Right cardiac atrium (tissue), 5 donors: ENCODE measurements at regions not wholly inside any gene's neighbourhood (a gene's known extent, or its start where the extent isn't known, plus 50 kb on each side); places are given as distances from the start of the nearest gene placed in this dataset.
A peak's percentile ranks its signal among the peaks of the same experiment; 100 is the strongest.

ENCODE experiments used
- ATAC-seq, 2 donors: fragments of 200-7000 bp; cut with Tn5 transposase; one replicate each; pipeline versions ENCODE4 v1.8.0 to v1.9.1; 2020; ENCODE audit warnings: moderate library complexity in 2 of 2, mild to moderate bottlenecking in 1 of 2
- DNase-seq, 3 donors: peaks; one replicate each; pipeline ENCODE4 v3.0.0-alpha.2; 2020
- H3K27ac ChIP-seq: one replicate; pipeline ENCODE4 v1.5.1; 2013; ENCODE audit warnings: mild to moderate bottlenecking, low read length, control low read depth, moderate library complexity
- H3K27me3 ChIP-seq: one replicate; pipeline ENCODE4 v1.6.1; 2013; ENCODE audit not compliant: control insufficient read depth, insufficient read depth
- H3K4me1 ChIP-seq: one replicate; pipeline ENCODE4 v1.6.1; 2013; ENCODE audit warnings: low read length; ENCODE audit not compliant: control insufficient read depth, insufficient read depth
- H3K4me3 ChIP-seq: one replicate; pipeline ENCODE4 v1.5.1; 2013; ENCODE audit warnings: low read length, control low read depth
- H3K9me3 ChIP-seq: one replicate; pipeline ENCODE4 v1.6.1; 2013; ENCODE audit warnings: low read length; ENCODE audit not compliant: control insufficient read depth
- WGBS: extraction: QIAGEN DNeasy Blood & Tissue Kit; methylation state at CpG from one replicate; pipeline ENCODE4 v1.1.7; 2013; 5-methylcytosine and 5-hydroxymethylcytosine counted together
- intact Hi-C, 4 donors: fragments of 100-400 bp; cut with DNase I; formaldehyde crosslinking; loops; one replicate each; pipeline versions ENCODE4 v1.11.0 to v1.14.0; 2022 to 2023
- donor health status: healthy with polysubstance abuse.
- donor health status: DM: no; HTN: yes; CAD: no.
- donor health status: DM: no; HTN: no; CAD: no.
- donor health status: DM: no; HTN: yes; CAD: no; lungs with severe emphysema.
- donor health status: DM: yes; HTN: yes; CAD: no.

- no peak overlapping the region for H3K4me3 ChIP-seq
- no peaks in the 10 kb centered on the region for H3K9me3 ChIP-seq
- H3K27ac ChIP-seq: no peak overlapping the region
- intact Hi-C loops: no loop called here
- DNase-seq: no peak
- no peak for ATAC-seq
- WGBS: 76% methylated on average over 1 of the region's 1 CpG
- H3K27me3 ChIP-seq: no peaks in the 10 kb centered on the region
- no peaks in the 10 kb centered on the region for H3K4me1 ChIP-seq
Measured at GRCh38 chr1:78792756-78793155, 143.1 kb downstream of the IFI44 start.

GRCh38 chr1:78797108-78797781 is 147.6 kb downstream of the IFI44 start:
- intact Hi-C loops: no loop called here
- H3K4me1 ChIP-seq: no peaks in the 10 kb centered on the region
- no peak overlapping the region for H3K27ac ChIP-seq
- no peaks in the 10 kb centered on the region for H3K27me3 ChIP-seq
- DNase-seq: no peak
- no peak overlapping the region for H3K4me3 ChIP-seq
- 68% methylated on average over 3 of the region's 3 CpGs for WGBS
- ATAC-seq: no peak
- H3K9me3 ChIP-seq: no peaks in the 10 kb centered on the region

DNA sequence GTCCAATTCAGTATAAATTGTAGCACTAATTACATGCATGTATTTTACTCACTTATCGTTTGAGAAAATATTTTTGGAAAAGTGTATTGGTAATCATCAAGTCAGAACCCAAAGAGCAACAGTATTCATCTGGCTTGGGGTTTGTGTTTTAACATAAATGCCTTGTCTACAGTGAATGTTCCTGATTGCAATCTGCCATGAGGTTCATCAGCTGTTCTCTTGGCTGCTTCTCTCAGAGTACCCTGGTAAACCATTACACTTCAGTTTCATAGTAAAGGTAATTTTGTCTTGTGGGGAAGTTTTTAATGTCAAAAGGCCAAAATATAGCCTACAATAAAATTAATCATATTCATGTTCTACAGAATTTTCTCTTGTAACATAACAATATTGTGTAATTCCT is 150.3 kb downstream of the IFI44 start:
- no peak for ATAC-seq
- Histone ChIP-seq H3K9me3 (no peaks in the 10 kb centered on the region), H3K27me3 (no peaks in the 10 kb centered on the region), H3K27ac (no peak overlapping the region), H3K4me1 (no peaks in the 10 kb centered on the region), H3K4me3 (no peak overlapping the region)
- intact Hi-C loops: no loop called here
- WGBS: 64% methylated on average over 1 of the region's 1 CpG
- no peak for DNase-seq

- no peaks in the 10 kb centered on the region for H3K9me3 ChIP-seq
- intact Hi-C loops: no loop called here
- DNase-seq (no peak), ATAC-seq (no peak)
- no peaks in the 10 kb centered on the region for H3K4me1 ChIP-seq
- 71% methylated on average over 1 of the region's 1 CpG for WGBS
- H3K4me3 ChIP-seq: no peak overlapping the region
- H3K27me3 ChIP-seq: no peaks in the 10 kb centered on the region
- no peak overlapping the region for H3K27ac ChIP-seq
Measured at GRCh38 chr1:78814176-78814575, 164.5 kb downstream of the IFI44 start.

GRCh38 chr1:78825561-78825960 is 175.9 kb downstream of the IFI44 start:
- ATAC-seq: no peak
- intact Hi-C loops: no loop called here
- no peak overlapping the region for H3K4me3 ChIP-seq
- no peak for DNase-seq
- no peaks in the 10 kb centered on the region for H3K4me1 ChIP-seq
- no peak overlapping the region for H3K27ac ChIP-seq
- WGBS: 87% methylated on average over 2 of the region's 2 CpGs
- no peaks in the 10 kb centered on the region for H3K9me3 ChIP-seq
- H3K27me3 ChIP-seq: no peaks in the 10 kb centered on the region

DNA sequence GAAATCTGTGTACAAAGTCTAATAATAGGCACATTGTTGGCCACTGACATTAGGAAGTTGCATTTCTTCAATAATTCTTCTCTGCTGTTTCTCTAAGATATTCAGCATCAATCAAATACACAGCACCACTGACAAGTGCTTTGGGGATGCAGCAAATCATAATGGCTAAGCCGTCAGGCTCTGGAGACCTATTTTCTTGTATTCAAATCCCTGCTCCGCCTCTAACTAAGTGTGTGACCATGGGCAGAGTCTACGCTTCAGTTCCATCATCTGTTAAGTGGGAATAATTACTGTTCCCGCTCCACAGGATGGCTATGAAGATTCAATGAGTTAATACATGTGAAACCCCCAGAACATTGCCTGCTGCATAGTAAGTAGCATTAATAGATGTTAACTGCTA is 176.9 kb downstream of the ADGRL4 start:
- Histone ChIP-seq H3K9me3 (no peaks in the 10 kb centered on the region), H3K27ac (no peak overlapping the region), H3K27me3 (no peaks in the 10 kb centered on the region), H3K4me3 (no peak overlapping the region), H3K4me1 (no peaks in the 10 kb centered on the region)
- DNase-seq (no peak), ATAC-seq (no peak)
- intact Hi-C loops: no loop called here
- WGBS: 88% methylated on average over 4 of the region's 4 CpGs

DNA sequence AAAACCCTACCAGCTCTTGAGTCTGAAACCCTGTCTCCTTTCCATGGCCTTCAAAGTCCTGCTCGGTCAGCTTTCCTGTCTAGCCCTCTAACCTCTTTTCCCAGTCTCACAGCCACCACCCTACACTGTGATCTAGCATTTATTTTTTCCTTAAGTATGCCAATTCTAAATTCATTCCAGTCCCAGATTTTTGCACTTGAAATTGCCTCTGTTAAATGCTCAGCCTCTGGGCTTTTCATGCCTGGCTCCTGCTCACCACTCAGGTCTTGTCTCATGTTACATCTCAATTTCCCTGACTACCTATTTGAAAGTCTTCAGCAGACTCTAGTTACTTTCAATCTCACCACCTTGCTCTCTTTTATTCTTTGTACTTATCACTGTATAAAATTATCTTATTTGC is 176.2 kb downstream of the ADGRL4 start:
- WGBS: 0% methylated on average over 1 of the region's 1 CpG
- Histone ChIP-seq H3K27ac (no peak overlapping the region), H3K27me3 (no peaks in the 10 kb centered on the region), H3K4me3 (no peak overlapping the region), H3K9me3 (no peaks in the 10 kb centered on the region), H3K4me1 (no peaks in the 10 kb centered on the region)
- DNase-seq (no peak), ATAC-seq (no peak)
- intact Hi-C loops: no loop called here

DNA sequence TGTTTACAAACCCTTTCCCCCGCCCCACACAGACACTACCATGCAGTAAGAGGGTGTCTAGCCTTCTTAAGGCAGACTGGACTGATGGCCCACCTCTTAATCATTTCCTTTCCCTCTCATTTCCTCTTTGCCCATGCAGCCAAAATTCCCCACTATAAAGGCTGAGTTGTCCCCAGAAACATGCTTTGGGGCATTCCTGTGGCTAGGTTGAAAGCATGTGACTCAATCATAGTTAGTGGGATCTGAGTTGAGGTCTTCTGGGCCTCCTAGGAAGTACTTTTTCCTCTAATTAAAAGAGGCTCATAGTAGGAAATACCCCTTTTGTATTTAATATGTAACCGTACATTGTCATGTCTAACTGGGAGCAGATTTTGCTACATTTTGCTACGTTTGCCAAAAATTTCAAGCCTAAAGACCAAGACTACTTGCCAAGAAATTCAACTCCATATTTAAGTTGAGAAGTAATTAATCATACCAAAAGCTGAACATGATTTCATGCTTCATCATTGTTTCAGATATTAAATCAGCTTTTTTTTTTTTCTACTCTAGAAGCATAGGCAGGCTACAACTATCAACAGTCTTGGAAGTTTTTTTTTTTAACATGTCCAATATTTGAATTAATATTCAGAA is 174.7 kb downstream of the ADGRL4 start:
- H3K27ac ChIP-seq: no peak overlapping the region
- H3K4me3 ChIP-seq: no peak overlapping the region
- no peak for ATAC-seq
- H3K4me1 ChIP-seq: no peaks in the 10 kb centered on the region
- no peak for DNase-seq
- intact Hi-C loops: no loop called here
- 81% methylated on average over 3 of the region's 3 CpGs for WGBS
- H3K9me3 ChIP-seq: no peaks in the 10 kb centered on the region
- no peaks in the 10 kb centered on the region for H3K27me3 ChIP-seq

- no peak for ATAC-seq
- Histone ChIP-seq H3K27ac (no peak overlapping the region), H3K4me3 (no peak overlapping the region), H3K4me1 (no peaks in the 10 kb centered on the region), H3K9me3 (no peaks in the 10 kb centered on the region), H3K27me3 (no peaks in the 10 kb centered on the region)
- 31% methylated on average over 4 of the region's 4 CpGs for WGBS
- DNase-seq: no peak
- intact Hi-C loops: no loop called here
Measured at GRCh38 chr1:78833491-78833890, 173.0 kb downstream of the ADGRL4 start.

- H3K4me1 ChIP-seq: no peaks in the 10 kb centered on the region
- no peak overlapping the region for H3K4me3 ChIP-seq
- H3K9me3 ChIP-seq: no peaks in the 10 kb centered on the region
- no peak overlapping the region for H3K27ac ChIP-seq
- intact Hi-C loops: no loop called here
- ATAC-seq (no peak), DNase-seq (no peak)
- WGBS: 92% methylated on average over 4 of the region's 4 CpGs
- H3K27me3 ChIP-seq: no peaks in the 10 kb centered on the region
Measured at GRCh38 chr1:78834201-78834741, 172.3 kb downstream of the ADGRL4 start.

DNA sequence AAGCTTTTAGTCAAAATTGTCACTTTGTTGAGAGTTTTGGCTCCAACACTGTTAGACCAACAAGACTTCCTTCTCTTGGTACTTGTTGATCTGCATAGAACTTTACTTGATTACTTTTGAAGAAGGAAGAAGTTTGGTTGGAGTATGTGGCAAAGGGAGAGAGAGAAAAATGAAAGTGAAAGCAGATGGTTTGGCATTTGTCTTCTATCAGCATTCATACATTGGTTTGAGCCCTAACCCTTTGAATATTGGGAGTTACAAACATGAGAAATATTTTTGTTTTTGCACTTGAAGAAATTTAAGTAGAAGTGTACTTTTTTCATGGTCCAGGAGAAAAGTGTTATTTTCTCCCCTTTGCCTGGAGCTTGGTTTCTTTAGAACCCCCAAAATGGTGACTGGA is 169.8 kb downstream of the ADGRL4 start:
- no peak for ATAC-seq
- Histone ChIP-seq H3K27me3 (no peaks in the 10 kb centered on the region), H3K4me1 (no peaks in the 10 kb centered on the region), H3K9me3 (no peaks in the 10 kb centered on the region), H3K4me3 (peak overlapping the region; percentile 15), H3K27ac (no peak overlapping the region)
- DNase-seq: no peak
- intact Hi-C loops: no loop called here
